NCI-H187 (cell line): ENCODE measurements at regions not wholly inside any gene's neighbourhood (a gene's known extent, or its start where the extent isn't known, plus 50 kb on each side); places are given as distances from the start of the nearest gene placed in this dataset.
"Not testable (repeated sequence)": the region's sequence is repeated elsewhere in the genome, so short reads cannot be mapped to it uniquely, and the experiment has no call there.

Experiments used
- DNase-seq, 2 experiments: peaks; one replicate each; lab custom pipeline; 2025; lab: John Stamatoyannopoulos, UW

- DNase-seq, result no peak
These were observed 526.1 kb downstream of the TMEM38B start for GRCh38 chr9:106220415-106220814.

- no peak for DNase-seq
These were observed 534.5 kb downstream of the TMEM38B start for GRCh38 chr9:106228861-106229260.

- no peak for DNase-seq
These were observed 538.8 kb downstream of the TMEM38B start for GRCh38 chr9:106233116-106233515.

GRCh38 chr9:106260908-106261307 lies 566.6 kb downstream of the TMEM38B start:
- not testable (repeated sequence) for DNase-seq

GRCh38 chr9:106277966-106278365 lies 583.6 kb downstream of the TMEM38B start:
- DNase-seq, result no peak

- DNase-seq, result no peak
These were observed 579.2 kb upstream of the ZNF462 start for GRCh38 chr9:106283769-106284168.

- no peak for DNase-seq
These were observed 578.7 kb upstream of the ZNF462 start for GRCh38 chr9:106284296-106284695.

GRCh38 chr9:106286249-106286648 lies 576.7 kb upstream of the ZNF462 start:
- DNase-seq, result no peak

- DNase-seq, result no peak
These were observed 575.8 kb upstream of the ZNF462 start for GRCh38 chr9:106287091-106287631.

GRCh38 chr9:106287731-106288130 lies 575.2 kb upstream of the ZNF462 start:
- DNase-seq, result no peak

- DNase-seq, result no peak
These were observed 574.3 kb upstream of the ZNF462 start for GRCh38 chr9:106288689-106289088.

GRCh38 chr9:106291786-106292185 lies 571.2 kb upstream of the ZNF462 start:
- DNase-seq, result no peak

- DNase-seq, result no peak
These were observed 566.5 kb upstream of the ZNF462 start for GRCh38 chr9:106296426-106296825.

- DNase-seq, result no peak
These were observed 564.0 kb upstream of the ZNF462 start for GRCh38 chr9:106298997-106299396.

GRCh38 chr9:106304401-106304920 lies 558.5 kb upstream of the ZNF462 start:
- DNase-seq, result no peak

- no peak for DNase-seq
These were observed 557.4 kb upstream of the ZNF462 start for GRCh38 chr9:106305428-106306133.

GRCh38 chr9:106307670-106308069 lies 555.3 kb upstream of the ZNF462 start:
- no peak for DNase-seq

GRCh38 chr9:106309925-106310324 lies 553.0 kb upstream of the ZNF462 start:
- no peak for DNase-seq

GRCh38 chr9:106310782-106311181 lies 552.2 kb upstream of the ZNF462 start:
- no peak for DNase-seq

GRCh38 chr9:106312906-106313305 lies 550.1 kb upstream of the ZNF462 start:
- no peak for DNase-seq

GRCh38 chr9:106314476-106314875 lies 548.5 kb upstream of the ZNF462 start:
- DNase-seq, result no peak

GRCh38 chr9:106321394-106322180 lies 541.4 kb upstream of the ZNF462 start:
- peak in 1 of 2 experiments; percentile 13 for DNase-seq

GRCh38 chr9:106322706-106323245 lies 540.2 kb upstream of the ZNF462 start:
- DNase-seq, result no peak
